ENCODE measurements at regions not wholly inside any gene's neighbourhood (a gene's known extent, or its start where the extent isn't known, plus 50 kb on each side); places are given as distances from the start of the nearest gene placed in this dataset.

DNA sequence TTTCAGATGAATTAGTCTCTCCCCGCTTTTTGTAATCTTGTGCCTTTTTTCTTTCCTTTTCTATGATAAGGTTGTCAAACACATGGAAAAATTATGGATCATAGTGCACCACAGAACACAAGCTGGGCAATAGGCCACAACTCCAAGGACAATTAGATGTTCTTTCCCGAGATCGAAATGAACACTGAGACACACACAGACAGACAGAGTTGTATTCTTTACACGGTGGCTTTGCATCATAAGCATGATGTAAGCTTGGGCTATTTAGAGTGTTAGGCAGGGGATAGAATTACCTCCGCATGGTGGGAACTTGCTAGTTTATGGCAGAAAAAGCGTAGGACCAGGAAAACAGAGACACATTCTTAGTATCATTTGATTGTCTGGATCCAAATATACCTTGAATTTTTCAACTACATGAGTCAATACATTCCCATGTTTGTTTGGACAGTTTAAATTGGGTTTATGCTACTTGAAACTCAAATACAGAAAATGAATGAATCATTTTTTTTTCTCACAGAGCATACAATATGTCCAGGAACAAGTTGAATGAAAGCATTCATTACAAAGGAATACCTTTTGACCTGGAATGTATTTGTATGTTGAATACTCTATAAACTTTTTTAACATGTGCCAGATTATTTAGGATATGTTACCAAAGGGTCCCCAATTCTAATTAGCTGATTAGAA, 1611.5 kb upstream of the TMEFF2 start:
- TF ChIP-seq, protein P1, sequence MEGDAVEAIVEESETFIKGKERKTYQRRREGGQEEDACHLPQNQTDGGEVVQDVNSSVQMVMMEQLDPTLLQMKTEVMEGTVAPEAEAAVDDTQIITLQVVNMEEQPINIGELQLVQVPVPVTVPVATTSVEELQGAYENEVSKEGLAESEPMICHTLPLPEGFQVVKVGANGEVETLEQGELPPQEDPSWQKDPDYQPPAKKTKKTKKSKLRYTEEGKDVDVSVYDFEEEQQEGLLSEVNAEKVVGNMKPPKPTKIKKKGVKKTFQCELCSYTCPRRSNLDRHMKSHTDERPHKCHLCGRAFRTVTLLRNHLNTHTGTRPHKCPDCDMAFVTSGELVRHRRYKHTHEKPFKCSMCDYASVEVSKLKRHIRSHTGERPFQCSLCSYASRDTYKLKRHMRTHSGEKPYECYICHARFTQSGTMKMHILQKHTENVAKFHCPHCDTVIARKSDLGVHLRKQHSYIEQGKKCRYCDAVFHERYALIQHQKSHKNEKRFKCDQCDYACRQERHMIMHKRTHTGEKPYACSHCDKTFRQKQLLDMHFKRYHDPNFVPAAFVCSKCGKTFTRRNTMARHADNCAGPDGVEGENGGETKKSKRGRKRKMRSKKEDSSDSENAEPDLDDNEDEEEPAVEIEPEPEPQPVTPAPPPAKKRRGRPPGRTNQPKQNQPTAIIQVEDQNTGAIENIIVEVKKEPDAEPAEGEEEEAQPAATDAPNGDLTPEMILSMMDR (IDR thresholded peaks at IDR 0.05) = no peak
- TF ChIP-seq GABPA (IDR thresholded peaks at IDR 0.05; ENCODE audit: low read depth) = no peak
- TF ChIP-seq TEAD4 (IDR thresholded peaks at IDR 0.05; ENCODE audit: borderline replicate concordance, insufficient read depth) = no peak
- no peak for TF ChIP-seq POLR2AphosphoS5 (IDR thresholded peaks at IDR 0.05; ENCODE audit: low read depth, low read length)
- no peak for TF ChIP-seq RCOR1 (IDR thresholded peaks at IDR 0.05; ENCODE audit: low read length)
- no peak for TF ChIP-seq ELF1 (IDR thresholded peaks at IDR 0.05)
